NCI-H2227 (cell line): ENCODE measurements at regions not wholly inside any gene's neighbourhood (a gene's known extent, or its start where the extent isn't known, plus 50 kb on each side); places are given as distances from the start of the nearest gene placed in this dataset.
"Not testable (repeated sequence)": the region's sequence is repeated elsewhere in the genome, so short reads cannot be mapped to it uniquely, and the experiment has no call there.

Source experiments
- DNase-seq: peaks from one replicate; lab custom pipeline; 2025; ENCODE audit not compliant: unreplicated experiment; lab: John Stamatoyannopoulos, UW

- no peak for DNase-seq
These were observed 50.8 kb upstream of the PRSS1 start for GRCh38 chr7:142698429-142698828.

GRCh38 chr7:142697270-142697669, 52.0 kb upstream of the PRSS1 start:
- no peak for DNase-seq

- no peak for DNase-seq
These were observed 52.7 kb upstream of the PRSS1 start for GRCh38 chr7:142696456-142697179.

- DNase-seq, result no peak
These were observed 55.4 kb upstream of the PRSS1 start for GRCh38 chr7:142693911-142694310.

- DNase-seq, result no peak
These were observed 58.6 kb upstream of the PRSS1 start for GRCh38 chr7:142690554-142691182.

- DNase-seq, result no peak
These were observed 59.7 kb upstream of the PRSS1 start for GRCh38 chr7:142689439-142690120.

- DNase-seq, result no peak
These were observed 63.3 kb upstream of the PRSS1 start for GRCh38 chr7:142685877-142686508.

GRCh38 chr7:142681314-142682092, 67.8 kb upstream of the PRSS1 start:
- DNase-seq, result no peak

GRCh38 chr7:142671506-142671905, 77.8 kb upstream of the PRSS1 start:
- DNase-seq, result no peak

GRCh38 chr7:142670511-142670910, 78.8 kb upstream of the PRSS1 start:
- no peak for DNase-seq

- DNase-seq, result no peak
These were observed 80.1 kb upstream of the PRSS1 start for GRCh38 chr7:142669074-142669654.

GRCh38 chr7:142668495-142668894, 80.8 kb upstream of the PRSS1 start:
- DNase-seq, result no peak

GRCh38 chr7:142657376-142657775, 91.9 kb upstream of the PRSS1 start:
- DNase-seq, result no peak

GRCh38 chr7:142654398-142654797, 94.9 kb upstream of the PRSS1 start:
- DNase-seq, result no peak

GRCh38 chr7:142647749-142648148, 101.5 kb upstream of the PRSS1 start:
- no peak for DNase-seq

- DNase-seq, result no peak
These were observed 102.7 kb upstream of the PRSS1 start for GRCh38 chr7:142646386-142647140.

- no peak for DNase-seq
These were observed 103.5 kb upstream of the PRSS1 start for GRCh38 chr7:142645777-142646176.

GRCh38 chr7:142642316-142642715, 107.0 kb upstream of the PRSS1 start:
- DNase-seq, result no peak

- not testable (repeated sequence) for DNase-seq
These were observed 108.0 kb upstream of the PRSS1 start for GRCh38 chr7:142641252-142641651.

GRCh38 chr7:142638581-142638980, 110.7 kb upstream of the PRSS1 start:
- DNase-seq, result no peak
